AG09319 (cell line): ENCODE measurements at regions not wholly inside any gene's neighbourhood (a gene's known extent, or its start where the extent isn't known, plus 50 kb on each side); places are given as distances from the start of the nearest gene placed in this dataset.

Source experiments
- DNase-seq: peaks from one replicate; pipeline ENCODE4 v3.0.0-alpha.2; 2010; ENCODE audit warnings: low read depth; ENCODE audit errors: extremely low read depth
- TF ChIP-seq, protein P1 (sequence below): IDR thresholded peaks from 2 replicates; pipeline ENCODE4 v1.5.1; 2011; ENCODE audit warnings: low read depth, mild to moderate bottlenecking, inconsistent platforms, low read length, moderate library complexity

DNA sequence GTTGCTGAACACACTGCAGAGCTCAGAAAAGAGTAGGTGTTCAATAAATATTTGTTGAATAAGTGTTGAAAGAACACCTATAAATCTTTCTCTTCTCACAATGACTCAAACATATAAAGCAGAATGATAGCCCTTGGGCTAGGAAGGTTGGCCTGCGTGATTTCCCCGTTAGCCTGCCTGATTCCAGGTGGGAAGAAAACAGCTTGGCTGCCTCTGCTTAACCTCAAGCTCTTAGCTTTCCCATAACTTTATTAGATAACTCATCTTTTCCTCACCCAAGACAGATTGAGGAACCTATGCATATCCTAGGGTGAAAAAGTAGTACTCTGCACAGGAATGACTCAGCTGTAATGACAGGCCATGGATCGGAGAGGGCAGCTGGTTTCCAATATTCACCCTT is 300.3 kb upstream of the ID4 start:
- TF ChIP-seq, protein P1, sequence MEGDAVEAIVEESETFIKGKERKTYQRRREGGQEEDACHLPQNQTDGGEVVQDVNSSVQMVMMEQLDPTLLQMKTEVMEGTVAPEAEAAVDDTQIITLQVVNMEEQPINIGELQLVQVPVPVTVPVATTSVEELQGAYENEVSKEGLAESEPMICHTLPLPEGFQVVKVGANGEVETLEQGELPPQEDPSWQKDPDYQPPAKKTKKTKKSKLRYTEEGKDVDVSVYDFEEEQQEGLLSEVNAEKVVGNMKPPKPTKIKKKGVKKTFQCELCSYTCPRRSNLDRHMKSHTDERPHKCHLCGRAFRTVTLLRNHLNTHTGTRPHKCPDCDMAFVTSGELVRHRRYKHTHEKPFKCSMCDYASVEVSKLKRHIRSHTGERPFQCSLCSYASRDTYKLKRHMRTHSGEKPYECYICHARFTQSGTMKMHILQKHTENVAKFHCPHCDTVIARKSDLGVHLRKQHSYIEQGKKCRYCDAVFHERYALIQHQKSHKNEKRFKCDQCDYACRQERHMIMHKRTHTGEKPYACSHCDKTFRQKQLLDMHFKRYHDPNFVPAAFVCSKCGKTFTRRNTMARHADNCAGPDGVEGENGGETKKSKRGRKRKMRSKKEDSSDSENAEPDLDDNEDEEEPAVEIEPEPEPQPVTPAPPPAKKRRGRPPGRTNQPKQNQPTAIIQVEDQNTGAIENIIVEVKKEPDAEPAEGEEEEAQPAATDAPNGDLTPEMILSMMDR, result no peak
- no peak for DNase-seq

DNA sequence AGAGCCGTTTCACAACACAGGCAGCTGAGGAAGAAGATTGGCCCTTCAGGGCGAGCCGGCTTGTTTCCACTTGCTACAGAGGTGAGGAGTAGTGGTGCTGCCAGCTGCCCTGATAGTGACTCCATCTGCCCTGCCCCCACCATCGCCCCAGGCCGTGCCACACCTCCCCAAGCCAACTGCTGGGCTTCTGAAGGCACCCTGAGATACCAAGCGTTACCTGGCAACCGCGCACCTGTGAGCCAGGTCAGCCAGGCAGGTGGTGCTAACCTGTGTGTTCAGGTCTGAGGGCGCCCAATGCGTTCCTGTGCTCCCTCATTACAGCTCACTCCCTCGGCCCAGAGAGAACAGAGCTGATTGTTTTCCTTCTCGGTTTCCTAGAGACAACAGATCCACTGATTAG is 299.1 kb upstream of the ID4 start:
- no peak for DNase-seq
- TF ChIP-seq, protein P1, result no peak

DNA sequence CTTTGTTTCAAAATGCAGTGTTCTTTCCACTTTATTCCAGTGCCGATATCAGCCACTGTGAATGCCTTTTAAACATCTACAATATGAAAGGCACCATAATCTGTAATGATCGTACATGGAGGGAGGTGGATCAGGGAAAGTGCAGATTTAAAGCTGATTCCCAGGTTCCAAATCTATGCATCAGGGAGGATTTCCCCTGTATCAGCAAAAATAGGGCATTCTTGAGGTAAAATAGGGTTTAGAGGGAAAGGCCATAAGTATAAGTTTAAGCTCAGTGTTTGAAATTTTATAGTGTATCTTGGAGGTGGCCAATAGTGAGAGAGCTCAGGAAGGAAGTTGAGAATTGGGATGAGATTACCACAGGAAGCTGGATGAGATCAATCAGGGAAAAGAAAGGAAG is 289.7 kb upstream of the ID4 start:
- DNase-seq, result no peak
- TF ChIP-seq, protein P1, result no peak

DNA sequence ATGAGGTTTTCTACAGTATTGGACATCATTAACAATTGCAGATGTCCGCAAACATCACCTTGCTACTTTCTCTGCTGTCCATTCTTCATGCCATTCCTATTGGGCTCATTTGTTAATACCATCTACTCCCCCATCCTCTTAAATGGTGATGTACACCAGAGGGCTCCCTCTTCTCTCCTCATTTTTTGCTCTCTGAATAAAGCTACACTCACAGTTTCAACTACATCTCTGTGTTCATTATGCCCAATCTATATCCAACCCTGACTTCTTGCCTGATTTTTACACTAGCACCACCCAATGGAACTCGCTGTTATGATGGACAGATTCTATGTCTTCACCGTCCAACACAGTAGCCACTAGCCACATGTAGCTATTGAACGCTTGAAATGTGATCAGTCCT is 288.1 kb upstream of the ID4 start:
- TF ChIP-seq, protein P1, result no peak; the same call in none of the 2 replicates
- DNase-seq, result no peak

DNA sequence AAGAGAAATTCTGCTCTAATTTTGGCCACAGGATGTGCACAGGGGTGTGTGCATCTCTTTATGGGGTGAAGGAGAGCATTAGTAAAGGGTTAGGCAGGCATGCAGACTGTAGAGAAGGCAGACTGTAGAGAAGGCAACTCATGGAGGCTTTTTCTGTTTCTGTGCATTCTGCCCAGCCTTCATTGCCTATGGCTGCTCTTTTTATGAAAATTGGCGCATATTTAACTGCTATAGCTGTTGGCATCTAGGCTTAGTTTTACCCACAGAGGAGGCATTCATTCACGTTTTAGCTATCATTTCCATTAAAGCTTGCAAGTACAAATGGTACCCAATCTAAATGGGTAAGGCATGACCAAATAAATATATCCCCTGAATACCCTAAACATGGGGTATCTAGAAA is 286.8 kb upstream of the ID4 start:
- TF ChIP-seq, protein P1, result no peak
- DNase-seq, result no peak

DNA sequence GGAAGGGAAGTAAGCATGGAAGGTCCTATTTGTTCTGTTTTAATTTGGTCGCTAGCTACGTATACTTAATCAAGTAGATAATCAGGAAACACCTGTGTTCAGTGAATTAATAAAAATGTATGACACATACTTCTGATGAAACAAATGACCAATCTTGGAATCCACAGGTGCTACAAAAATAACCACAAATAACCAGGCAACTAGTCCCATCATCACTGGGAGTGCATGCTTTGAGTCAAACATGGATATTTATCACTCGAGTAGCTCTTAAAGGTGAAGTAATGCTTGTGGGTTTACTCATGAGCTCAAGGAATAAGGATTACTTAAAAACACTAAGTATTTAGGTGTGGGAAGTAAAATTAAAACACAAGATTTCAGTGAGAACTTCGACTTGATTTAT is 285.6 kb upstream of the ID4 start:
- TF ChIP-seq, protein P1, result no peak
- no peak for DNase-seq

DNA sequence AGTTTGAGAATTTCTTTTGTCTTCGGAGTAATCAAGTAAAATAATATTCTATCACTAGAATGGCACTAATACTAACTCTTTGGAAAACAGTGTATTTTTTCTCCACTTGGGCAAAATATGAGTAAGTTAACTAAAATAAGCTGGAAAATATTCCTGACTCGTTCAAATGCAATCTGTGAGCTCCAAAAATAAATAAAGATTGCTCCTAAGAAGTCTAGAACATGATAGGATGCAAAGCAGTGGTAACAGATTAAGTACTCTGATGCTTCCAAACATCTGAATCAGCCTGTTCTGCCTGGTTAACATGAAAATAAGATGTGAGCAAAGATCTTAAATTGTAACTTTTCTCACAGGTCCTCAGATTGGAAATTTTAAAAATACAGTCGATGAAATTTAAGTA is 285.1 kb upstream of the ID4 start:
- TF ChIP-seq, protein P1, result no peak
- no peak for DNase-seq
